ENCODE measurements at regions not wholly inside any gene's neighbourhood (a gene's known extent, or its start where the extent isn't known, plus 50 kb on each side); places are given as distances from the start of the nearest gene placed in this dataset.
"Not testable (repeated sequence)": the region's sequence is repeated elsewhere in the genome, so short reads cannot be mapped to it uniquely, and the experiment has no call there.

- not testable (repeated sequence) for H2AK5ac ChIP-seq (ENCODE audit: low read length, severe bottlenecking); H2BK120ac ChIP-seq (ENCODE audit: low read depth, low read length); H3K9me3 ChIP-seq (ENCODE audit: control insufficient read depth, low read length); H4K91ac ChIP-seq (ENCODE audit: low read length); H3K23ac ChIP-seq (ENCODE audit: low read length in 2 of 2); H2BK5ac ChIP-seq (ENCODE audit: low read depth, low read length, poor library complexity, severe bottlenecking); H3K4ac ChIP-seq (ENCODE audit: low read depth in 1 of 2, low read length in 2 of 2); H4K8ac ChIP-seq (ENCODE audit: low read length); H2BK12ac ChIP-seq (ENCODE audit: low read length in 2 of 2); DNase-seq; H3K4me2 ChIP-seq (ENCODE audit: low read length, poor library complexity, severe bottlenecking); H3K14ac ChIP-seq (ENCODE audit: low read length in 2 of 2); H3K79me1 ChIP-seq (replicated peaks; ENCODE audit: low read length, poor library complexity, severe bottlenecking); H3K27me3 ChIP-seq (ENCODE audit: control insufficient read depth in 1 of 2, insufficient read depth in 1 of 2, low read length in 2 of 2); H3K4me3 ChIP-seq (ENCODE audit: insufficient read depth in 1 of 2, low read depth in 1 of 2, low read length in 2 of 2); H3K4me1 ChIP-seq (ENCODE audit: control insufficient read depth, insufficient read depth, low read depth, low read length); H2BK15ac ChIP-seq (ENCODE audit: low read depth, poor library complexity, severe bottlenecking); H3K18ac ChIP-seq (ENCODE audit: low read depth in 1 of 2, low read length in 2 of 2); H3K27ac ChIP-seq (ENCODE audit: low read length, poor library complexity, severe bottlenecking); H2AFZ ChIP-seq (ENCODE audit: low read depth, low read length); H3K9ac ChIP-seq (ENCODE audit: low read length)
- 98% methylated on average over 7 of the region's 8 CpGs for WGBS
- H3K36me3 ChIP-seq (ENCODE audit: control insufficient read depth in 1 of 2, insufficient read depth in 2 of 2, low read depth in 1 of 2, low read length in 2 of 2), result peaks cover 30 to 41% of the 10 kb centered on the region in 2 experiments
Observed at GRCh38 chr17:64800987-64801386, 118.3 kb downstream of the LRRC37A3 start.

GRCh38 chr17:64800361-64800895 lies 118.8 kb downstream of the LRRC37A3 start:
- H3K27me3 ChIP-seq (ENCODE audit: control insufficient read depth in 1 of 2, insufficient read depth in 1 of 2, low read length in 2 of 2); H2AFZ ChIP-seq (ENCODE audit: low read depth, low read length); H2BK12ac ChIP-seq (ENCODE audit: low read length in 2 of 2); H2BK5ac ChIP-seq (ENCODE audit: low read depth, low read length, poor library complexity, severe bottlenecking); H3K9me3 ChIP-seq (ENCODE audit: control insufficient read depth, low read length); H2BK120ac ChIP-seq (ENCODE audit: low read depth, low read length); H3K4me1 ChIP-seq (ENCODE audit: control insufficient read depth, insufficient read depth, low read depth, low read length); H3K4me3 ChIP-seq (ENCODE audit: insufficient read depth in 1 of 2, low read depth in 1 of 2, low read length in 2 of 2); H3K23ac ChIP-seq (ENCODE audit: low read length in 2 of 2); H2AK5ac ChIP-seq (ENCODE audit: low read length, severe bottlenecking); H3K4ac ChIP-seq (ENCODE audit: low read depth in 1 of 2, low read length in 2 of 2); H3K18ac ChIP-seq (ENCODE audit: low read depth in 1 of 2, low read length in 2 of 2); H3K9ac ChIP-seq (ENCODE audit: low read length); DNase-seq; H3K4me2 ChIP-seq (ENCODE audit: low read length, poor library complexity, severe bottlenecking); H4K91ac ChIP-seq (ENCODE audit: low read length); H3K14ac ChIP-seq (ENCODE audit: low read length in 2 of 2); H2BK15ac ChIP-seq (ENCODE audit: low read depth, poor library complexity, severe bottlenecking); H3K79me1 ChIP-seq (replicated peaks; ENCODE audit: low read length, poor library complexity, severe bottlenecking); H4K8ac ChIP-seq (ENCODE audit: low read length); H3K27ac ChIP-seq (ENCODE audit: low read length, poor library complexity, severe bottlenecking): not testable (repeated sequence)
- H3K36me3 ChIP-seq (ENCODE audit: control insufficient read depth in 1 of 2, insufficient read depth in 2 of 2, low read depth in 1 of 2, low read length in 2 of 2), result peaks cover 30 to 42% of the 10 kb centered on the region in 2 experiments
- WGBS, result 96% methylated on average over 13 of the region's 21 CpGs

- H2BK15ac ChIP-seq (ENCODE audit: low read depth, poor library complexity, severe bottlenecking); H2BK12ac ChIP-seq (ENCODE audit: low read length in 2 of 2); H3K23ac ChIP-seq (ENCODE audit: low read length in 2 of 2); H3K9ac ChIP-seq (ENCODE audit: low read length); H3K27me3 ChIP-seq (ENCODE audit: control insufficient read depth in 1 of 2, insufficient read depth in 1 of 2, low read length in 2 of 2); H3K4ac ChIP-seq (ENCODE audit: low read depth in 1 of 2, low read length in 2 of 2); H2BK120ac ChIP-seq (ENCODE audit: low read depth, low read length); H2AFZ ChIP-seq (ENCODE audit: low read depth, low read length); H3K14ac ChIP-seq (ENCODE audit: low read length in 2 of 2); H2BK5ac ChIP-seq (ENCODE audit: low read depth, low read length, poor library complexity, severe bottlenecking); H4K8ac ChIP-seq (ENCODE audit: low read length); H3K9me3 ChIP-seq (ENCODE audit: control insufficient read depth, low read length); H3K79me1 ChIP-seq (replicated peaks; ENCODE audit: low read length, poor library complexity, severe bottlenecking); DNase-seq; H3K18ac ChIP-seq (ENCODE audit: low read depth in 1 of 2, low read length in 2 of 2); H4K91ac ChIP-seq (ENCODE audit: low read length); H3K4me2 ChIP-seq (ENCODE audit: low read length, poor library complexity, severe bottlenecking); H3K4me1 ChIP-seq (ENCODE audit: control insufficient read depth, insufficient read depth, low read depth, low read length); H3K4me3 ChIP-seq (ENCODE audit: insufficient read depth in 1 of 2, low read depth in 1 of 2, low read length in 2 of 2); H3K27ac ChIP-seq (ENCODE audit: low read length, poor library complexity, severe bottlenecking); H2AK5ac ChIP-seq (ENCODE audit: low read length, severe bottlenecking): not testable (repeated sequence)
- 87% methylated on average over 3 of the region's 13 CpGs for WGBS
- H3K36me3 ChIP-seq (ENCODE audit: control insufficient read depth in 1 of 2, insufficient read depth in 2 of 2, low read depth in 1 of 2, low read length in 2 of 2), result peaks cover 30 to 39% of the 10 kb centered on the region in 2 experiments
Observed at GRCh38 chr17:64799543-64800188, 119.6 kb downstream of the LRRC37A3 start.

- not testable (repeated sequence) for H3K27ac ChIP-seq (ENCODE audit: low read length, poor library complexity, severe bottlenecking); H3K4me3 ChIP-seq (ENCODE audit: insufficient read depth in 1 of 2, low read depth in 1 of 2, low read length in 2 of 2); H2BK5ac ChIP-seq (ENCODE audit: low read depth, low read length, poor library complexity, severe bottlenecking); H3K9me3 ChIP-seq (ENCODE audit: control insufficient read depth, low read length); H3K14ac ChIP-seq (ENCODE audit: low read length in 2 of 2); H3K79me1 ChIP-seq (replicated peaks; ENCODE audit: low read length, poor library complexity, severe bottlenecking); H2AFZ ChIP-seq (ENCODE audit: low read depth, low read length); H3K27me3 ChIP-seq (ENCODE audit: control insufficient read depth in 1 of 2, insufficient read depth in 1 of 2, low read length in 2 of 2); H2BK120ac ChIP-seq (ENCODE audit: low read depth, low read length); H3K4ac ChIP-seq (ENCODE audit: low read depth in 1 of 2, low read length in 2 of 2); H2AK5ac ChIP-seq (ENCODE audit: low read length, severe bottlenecking); H2BK15ac ChIP-seq (ENCODE audit: low read depth, poor library complexity, severe bottlenecking); H3K4me1 ChIP-seq (ENCODE audit: control insufficient read depth, insufficient read depth, low read depth, low read length); H3K9ac ChIP-seq (ENCODE audit: low read length); DNase-seq; H4K91ac ChIP-seq (ENCODE audit: low read length); H4K8ac ChIP-seq (ENCODE audit: low read length); H3K4me2 ChIP-seq (ENCODE audit: low read length, poor library complexity, severe bottlenecking); H3K23ac ChIP-seq (ENCODE audit: low read length in 2 of 2); H2BK12ac ChIP-seq (ENCODE audit: low read length in 2 of 2); H3K18ac ChIP-seq (ENCODE audit: low read depth in 1 of 2, low read length in 2 of 2)
- H3K36me3 ChIP-seq (ENCODE audit: control insufficient read depth in 1 of 2, insufficient read depth in 2 of 2, low read depth in 1 of 2, low read length in 2 of 2), result peaks cover 33 to 39% of the 10 kb centered on the region in 2 experiments
- no CpG with 5 or more reads among the region's 1 CpG for WGBS
Observed at GRCh38 chr17:64798961-64799360, 120.3 kb downstream of the LRRC37A3 start.
